GM12872 (cell line): ENCODE measurements at regions not wholly inside any gene's neighbourhood (a gene's known extent, or its start where the extent isn't known, plus 50 kb on each side); places are given as distances from the start of the nearest gene placed in this dataset.

ENCODE experiments used
- CTCF ChIP-seq: IDR thresholded peaks from 3 replicates; pipeline ENCODE4 v1.5.1; 2011; ENCODE audit warnings: low read depth, mild to moderate bottlenecking, low read length, moderate library complexity; ENCODE audit not compliant: insufficient read depth

DNA sequence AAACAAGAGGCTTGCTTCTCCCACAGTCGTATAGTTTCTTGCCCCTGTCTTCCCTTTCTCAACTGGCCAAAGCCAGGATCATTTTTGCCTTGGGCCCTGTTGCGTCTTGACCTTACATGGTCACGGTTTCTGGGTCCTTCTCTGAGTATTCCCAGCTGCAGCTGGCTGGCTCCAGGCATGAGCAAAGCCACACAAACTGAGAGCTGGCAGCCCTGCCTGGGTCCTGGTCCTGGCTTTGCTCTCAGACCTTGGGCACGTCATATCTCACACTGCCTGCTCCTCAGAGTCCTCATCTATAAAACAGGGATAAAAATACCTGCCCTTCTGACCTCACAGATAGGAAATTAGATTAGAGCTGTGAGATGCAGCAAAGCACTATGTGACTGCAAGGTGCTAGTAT is 277.6 kb downstream of the CBLN1 start:
- TF ChIP-seq CTCF, result no peak

DNA sequence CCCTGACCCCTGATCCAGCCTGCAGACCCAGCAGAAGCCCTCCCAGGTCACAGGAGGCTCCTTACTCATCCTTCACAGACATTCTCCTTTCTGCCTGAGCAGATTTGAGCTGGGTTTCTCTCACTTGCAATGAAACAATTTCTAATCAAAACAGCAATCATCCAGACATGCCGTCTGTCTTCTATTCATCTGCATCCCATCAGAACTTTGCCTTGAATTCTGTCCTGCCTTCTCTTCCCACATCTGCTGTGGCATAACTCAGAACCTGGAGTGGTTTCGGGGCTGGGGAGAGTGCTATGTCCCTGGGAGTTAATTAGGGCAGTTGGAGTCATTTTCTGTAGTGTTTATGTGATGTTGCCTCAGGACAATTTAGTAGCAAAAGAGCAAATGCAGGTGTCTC is 278.6 kb downstream of the CBLN1 start:
- TF ChIP-seq CTCF, result no peak

- peak; percentile 66 for TF ChIP-seq CTCF
These were observed 281.0 kb downstream of the CBLN1 start for GRCh38 chr16:49000594-49000993.

DNA sequence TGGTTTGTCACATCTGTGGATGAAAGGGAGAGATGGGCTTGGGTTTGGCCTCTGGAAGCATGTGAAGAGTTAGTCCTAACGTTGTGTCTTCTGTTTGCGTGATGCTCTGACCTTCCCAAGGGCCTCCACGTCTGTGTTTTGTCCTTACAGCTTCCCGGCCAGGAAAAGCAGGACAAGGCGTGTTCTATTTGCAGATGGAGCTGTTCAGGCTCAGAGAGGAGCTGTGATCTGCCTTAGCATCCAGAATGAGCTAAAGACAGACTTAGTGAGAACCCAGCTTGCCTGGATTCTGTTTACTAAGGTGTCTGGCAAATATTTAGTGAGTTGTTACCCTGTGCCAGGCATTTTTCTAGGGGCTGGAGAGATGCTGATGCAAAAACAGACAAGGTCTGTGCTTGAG is 282.1 kb downstream of the CBLN1 start:
- TF ChIP-seq CTCF, result no peak

GRCh38 chr16:48999044-48999443 is 282.6 kb downstream of the CBLN1 start:
- TF ChIP-seq CTCF, result no peak

GRCh38 chr16:48997946-48998345 is 283.7 kb downstream of the CBLN1 start:
- TF ChIP-seq CTCF, result no peak

- no peak for TF ChIP-seq CTCF
These were observed 284.5 kb downstream of the CBLN1 start for GRCh38 chr16:48997081-48997615.

DNA sequence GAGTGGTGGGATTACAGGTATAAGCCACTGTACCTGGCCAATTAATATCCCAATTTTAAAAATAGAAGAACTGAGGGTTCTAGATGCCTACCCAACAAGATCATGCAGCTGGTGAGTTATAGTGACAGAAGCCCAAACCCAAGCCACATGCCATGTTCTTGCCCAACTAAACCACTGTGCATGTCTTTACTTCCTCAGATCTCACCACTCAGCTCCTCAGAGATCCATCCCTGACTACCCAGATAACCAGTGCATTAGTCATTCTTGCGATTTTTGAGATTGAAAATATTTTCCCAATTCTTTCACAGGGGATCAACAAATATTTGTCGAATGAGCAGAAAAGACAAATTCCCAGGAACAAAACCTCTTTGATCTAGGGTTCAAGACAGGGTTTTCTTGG is 303.1 kb downstream of the CBLN1 start:
- no peak for TF ChIP-seq CTCF
